Activated T-helper 17 cell treated with anti-CD3 and anti-CD28 coated beads, Interleukin-2, amount 50 U/mL, for 72 hours (primary cell): ENCODE measurements at regions not wholly inside any gene's neighbourhood (a gene's known extent, or its start where the extent isn't known, plus 50 kb on each side); places are given as distances from the start of the nearest gene placed in this dataset.

Experiments used
- ATAC-seq: fragments of 150-1000 bp; cut with Tn5 transposase; replicated peaks from 2 replicates; pipeline ENCODE4 v1.10.0; 2021; ENCODE audit warnings: mild to moderate bottlenecking, moderate library complexity
- H3K27ac Mint-ChIP-seq: one replicate; pipeline ENCODE4 v1.8.0; 2022; ENCODE audit warnings: mixed read lengths
- H3K27me3 Mint-ChIP-seq: one replicate; pipeline ENCODE4 v1.8.0; 2022; ENCODE audit warnings: mixed read lengths
- H3K36me3 Mint-ChIP-seq: one replicate; pipeline ENCODE4 v1.8.0; 2022; ENCODE audit warnings: low read depth, mild to moderate bottlenecking, mixed read lengths
- H3K4me1 Mint-ChIP-seq: one replicate; pipeline ENCODE4 v1.8.0; 2022; ENCODE audit warnings: mixed read lengths
- H3K4me3 Mint-ChIP-seq: one replicate; pipeline ENCODE4 v1.8.0; 2022; ENCODE audit warnings: mild to moderate bottlenecking, mixed read lengths
- H3K9me3 Mint-ChIP-seq: one replicate; pipeline ENCODE4 v1.8.0; 2022; ENCODE audit warnings: mixed read lengths

DNA sequence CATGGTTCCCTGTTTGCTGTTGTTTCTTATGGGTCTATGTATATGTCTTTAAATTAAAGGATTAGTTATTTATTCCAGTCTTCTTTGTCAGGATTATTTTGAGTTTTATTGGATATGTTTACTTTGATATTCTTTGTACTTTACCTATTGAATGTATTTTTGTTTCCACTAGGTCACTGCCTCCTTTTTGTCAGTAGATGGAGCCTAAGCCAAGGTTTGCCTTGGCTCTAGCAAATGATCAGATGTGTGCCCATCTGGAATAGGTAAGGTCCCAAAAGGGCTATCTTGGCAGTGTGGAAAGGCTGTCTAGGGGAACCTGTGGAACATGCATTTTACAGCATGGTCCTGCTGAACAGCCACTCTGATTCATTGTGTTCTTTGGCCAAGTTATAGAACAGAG lies 337.3 kb upstream of the GHITM start:
- Mint-ChIP-seq H3K4me1 (no peaks in the 10 kb centered on the region), H3K9me3 (peaks cover 4% of the 10 kb centered on the region), H3K4me3 (no peak overlapping the region), H3K27ac (no peak overlapping the region), H3K27me3 (no peaks in the 10 kb centered on the region), H3K36me3 (no peaks in the 10 kb centered on the region)
- ATAC-seq: no peak

DNA sequence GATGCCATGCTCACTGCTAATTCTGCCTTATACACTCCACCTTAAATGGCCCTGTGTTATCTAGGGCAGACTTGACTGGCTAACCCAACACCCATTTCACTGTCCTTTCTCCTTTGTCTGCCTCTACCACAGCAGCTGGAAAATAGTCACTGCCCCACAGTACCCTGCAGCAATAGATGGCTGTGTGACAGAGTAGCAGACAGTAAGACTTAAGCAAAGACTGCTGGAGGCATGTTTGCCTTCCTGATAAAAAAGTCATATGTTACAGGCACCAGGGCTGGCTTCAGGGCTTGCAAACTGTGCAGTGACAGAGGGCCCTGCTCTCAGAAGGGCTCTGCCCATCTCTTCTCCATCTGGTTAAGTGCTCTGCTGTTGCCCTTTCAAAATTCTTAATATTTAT lies 332.6 kb upstream of the GHITM start:
- no peaks in the 10 kb centered on the region for H3K4me1 Mint-ChIP-seq
- H3K36me3 Mint-ChIP-seq: no peaks in the 10 kb centered on the region
- no peaks in the 10 kb centered on the region for H3K27me3 Mint-ChIP-seq
- no peaks in the 10 kb centered on the region for H3K9me3 Mint-ChIP-seq
- ATAC-seq: no peak
- no peak overlapping the region for H3K4me3 Mint-ChIP-seq
- no peak overlapping the region for H3K27ac Mint-ChIP-seq

DNA sequence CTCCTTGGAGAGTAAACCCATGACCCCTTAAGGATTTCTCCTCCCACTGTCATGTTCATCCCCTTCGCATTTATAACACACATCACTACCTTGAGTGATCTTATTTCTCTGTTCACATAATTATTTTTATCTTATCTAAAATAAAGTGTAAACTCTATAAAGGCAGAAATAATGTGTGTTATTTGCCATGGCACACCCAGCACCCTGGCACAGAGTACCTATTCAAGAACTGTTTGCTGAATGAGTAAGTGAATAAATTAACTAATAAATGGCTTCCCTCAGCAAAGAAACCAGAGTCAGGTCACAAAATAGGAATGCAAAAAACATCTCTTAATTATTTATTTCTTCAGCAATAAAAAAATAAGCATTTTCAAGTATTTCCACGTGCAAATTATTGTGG lies 330.3 kb upstream of the GHITM start:
- Mint-ChIP-seq H3K9me3 (no peaks in the 10 kb centered on the region), H3K27me3 (no peaks in the 10 kb centered on the region), H3K27ac (no peak overlapping the region), H3K4me3 (no peak overlapping the region), H3K4me1 (no peaks in the 10 kb centered on the region), H3K36me3 (no peaks in the 10 kb centered on the region)
- ATAC-seq: no peak

DNA sequence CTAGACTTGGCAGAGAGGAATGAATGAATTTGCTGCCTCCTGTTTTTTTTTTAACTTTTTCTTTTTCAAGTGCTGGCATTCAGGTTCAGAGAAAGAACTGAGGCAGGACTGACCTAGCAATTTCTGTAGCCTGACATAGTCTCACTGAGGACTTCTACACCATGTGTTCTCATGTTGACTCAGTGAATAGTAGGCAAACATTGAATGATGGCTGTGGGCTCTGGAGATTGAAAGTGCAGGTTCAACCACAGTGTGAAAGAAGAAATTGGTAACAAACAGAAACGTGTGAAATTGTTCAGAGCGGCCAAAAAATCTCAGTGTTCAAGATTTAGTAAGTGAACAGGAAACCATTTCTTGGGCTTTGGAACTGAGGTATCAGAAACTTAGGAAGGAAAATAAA lies 322.4 kb upstream of the GHITM start:
- peaks cover 14% of the 10 kb centered on the region for H3K27me3 Mint-ChIP-seq
- ATAC-seq: no peak

DNA sequence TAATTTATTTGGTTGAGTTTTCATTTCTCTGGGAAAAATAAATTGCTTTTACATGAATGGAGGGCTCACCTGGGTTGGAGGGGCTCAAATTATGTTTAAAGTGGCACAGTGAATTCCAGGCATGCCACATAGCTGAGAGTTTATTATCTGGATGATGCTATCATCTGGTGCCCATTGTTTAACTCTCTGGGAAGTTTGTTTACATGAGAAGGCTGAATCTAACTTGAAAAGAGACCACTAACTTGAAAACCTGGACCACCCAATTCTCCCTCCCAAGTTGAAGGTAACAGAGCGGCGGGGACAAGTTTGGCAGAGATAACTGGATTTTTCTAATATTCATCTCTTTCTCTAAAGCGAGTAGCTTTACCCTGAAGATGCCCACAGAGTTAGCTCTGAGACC lies 321.5 kb upstream of the GHITM start:
- Mint-ChIP-seq H3K27ac (no peak overlapping the region), H3K9me3 (no peaks in the 10 kb centered on the region), H3K4me1 (no peaks in the 10 kb centered on the region), H3K4me3 (no peak overlapping the region), H3K36me3 (no peaks in the 10 kb centered on the region), H3K27me3 (peaks cover 14% of the 10 kb centered on the region)
- no peak for ATAC-seq

More for the DNA sequence above, 322.4 kb upstream of the GHITM start:
- H3K4me3 Mint-ChIP-seq: no peak overlapping the region
- no peaks in the 10 kb centered on the region for H3K36me3 Mint-ChIP-seq
- H3K9me3 Mint-ChIP-seq: no peaks in the 10 kb centered on the region
- H3K4me1 Mint-ChIP-seq: no peaks in the 10 kb centered on the region
- no peak overlapping the region for H3K27ac Mint-ChIP-seq

DNA sequence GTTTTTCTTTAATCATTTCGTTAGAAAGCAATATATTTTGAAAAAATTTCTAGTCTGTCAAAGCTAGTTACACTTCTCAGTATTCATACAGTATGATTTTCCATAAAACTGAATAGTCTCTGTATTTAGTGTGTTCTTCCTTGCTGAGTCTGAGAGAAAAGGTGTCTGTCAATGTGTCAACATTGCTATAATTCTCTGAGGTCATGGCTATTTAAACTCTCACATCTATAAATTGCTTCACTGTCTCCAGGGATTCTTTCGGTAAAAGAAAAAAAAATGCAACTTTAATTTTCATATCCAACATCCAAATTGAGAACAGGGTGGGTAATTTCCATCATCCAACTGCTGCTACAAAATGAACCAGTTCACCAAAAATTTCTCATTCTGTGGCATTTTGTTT lies 319.7 kb upstream of the GHITM start:
- Mint-ChIP-seq H3K9me3 (no peaks in the 10 kb centered on the region), H3K27ac (no peak overlapping the region), H3K4me3 (no peak overlapping the region), H3K36me3 (no peaks in the 10 kb centered on the region), H3K27me3 (peaks cover 14% of the 10 kb centered on the region), H3K4me1 (no peaks in the 10 kb centered on the region)
- ATAC-seq: no peak

DNA sequence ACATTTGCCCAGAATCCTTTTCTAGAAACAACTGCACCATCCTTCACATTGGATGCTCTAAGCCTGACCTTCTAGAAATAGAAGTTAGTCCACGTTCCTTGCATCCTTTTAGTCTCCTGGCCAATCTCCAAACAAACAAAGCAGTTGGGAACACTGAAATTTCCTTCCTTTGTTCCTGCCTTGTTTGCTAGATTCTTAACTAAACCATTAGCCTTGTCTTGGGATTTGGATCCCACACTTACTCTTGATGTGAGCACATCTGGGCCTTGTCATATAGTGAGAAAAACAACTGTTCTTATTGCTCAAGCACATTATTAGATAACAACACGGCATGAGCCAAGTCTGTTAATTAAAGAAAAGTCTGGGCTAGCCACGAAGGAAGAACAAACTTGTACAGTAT lies 319.3 kb upstream of the GHITM start:
- no peak overlapping the region for H3K4me3 Mint-ChIP-seq
- no peaks in the 10 kb centered on the region for H3K36me3 Mint-ChIP-seq
- peaks cover 14% of the 10 kb centered on the region for H3K27me3 Mint-ChIP-seq
- ATAC-seq: no peak
- no peaks in the 10 kb centered on the region for H3K9me3 Mint-ChIP-seq
- H3K27ac Mint-ChIP-seq: no peak overlapping the region
- H3K4me1 Mint-ChIP-seq: no peaks in the 10 kb centered on the region

DNA sequence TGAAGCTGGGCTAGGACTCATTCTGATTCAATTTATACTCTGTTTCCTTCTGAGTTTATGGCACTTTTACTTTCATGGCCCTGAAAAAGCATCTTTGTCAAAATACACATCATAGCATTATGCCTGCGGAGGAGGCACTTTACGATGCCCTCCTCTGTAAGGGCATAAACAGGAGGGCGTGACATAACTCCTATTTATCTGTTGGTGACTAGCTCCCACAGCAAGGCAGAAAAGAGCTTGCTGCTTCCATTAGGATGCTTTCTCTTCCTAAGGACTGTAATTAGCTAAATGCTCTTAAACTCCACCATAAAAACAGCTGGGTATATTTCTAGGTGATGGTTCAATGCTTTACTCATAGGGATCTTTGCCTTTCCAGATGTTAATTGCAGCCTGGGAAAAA lies 315.2 kb upstream of the GHITM start:
- Mint-ChIP-seq H3K4me3 (no peak overlapping the region), H3K4me1 (no peaks in the 10 kb centered on the region), H3K27me3 (peaks cover 5% of the 10 kb centered on the region), H3K27ac (no peak overlapping the region), H3K36me3 (no peaks in the 10 kb centered on the region), H3K9me3 (peaks cover 4% of the 10 kb centered on the region)
- ATAC-seq: no peak

DNA sequence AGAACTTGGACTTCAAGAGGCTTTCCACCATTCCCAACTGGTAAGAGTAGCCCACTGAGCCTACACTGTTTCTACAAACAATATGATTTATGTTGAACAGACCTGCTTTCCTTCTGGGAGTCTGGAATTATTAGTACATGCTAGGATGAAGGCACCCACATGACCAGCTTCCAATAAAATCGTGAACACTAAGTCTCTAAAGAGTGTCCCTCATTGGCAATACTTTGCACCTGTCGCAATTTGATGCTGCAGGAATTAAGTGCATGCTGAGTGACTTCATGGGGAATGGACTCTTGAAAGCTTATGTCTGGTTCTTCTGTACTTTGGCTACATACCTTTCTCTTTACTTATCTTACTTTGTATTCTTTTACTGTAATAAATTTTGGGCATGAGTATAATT lies 305.2 kb upstream of the GHITM start:
- H3K4me1 Mint-ChIP-seq: no peaks in the 10 kb centered on the region
- no peak for ATAC-seq
- H3K27me3 Mint-ChIP-seq: no peaks in the 10 kb centered on the region
- H3K27ac Mint-ChIP-seq: no peak overlapping the region
- no peak overlapping the region for H3K4me3 Mint-ChIP-seq
- no peaks in the 10 kb centered on the region for H3K9me3 Mint-ChIP-seq
- H3K36me3 Mint-ChIP-seq: no peaks in the 10 kb centered on the region

DNA sequence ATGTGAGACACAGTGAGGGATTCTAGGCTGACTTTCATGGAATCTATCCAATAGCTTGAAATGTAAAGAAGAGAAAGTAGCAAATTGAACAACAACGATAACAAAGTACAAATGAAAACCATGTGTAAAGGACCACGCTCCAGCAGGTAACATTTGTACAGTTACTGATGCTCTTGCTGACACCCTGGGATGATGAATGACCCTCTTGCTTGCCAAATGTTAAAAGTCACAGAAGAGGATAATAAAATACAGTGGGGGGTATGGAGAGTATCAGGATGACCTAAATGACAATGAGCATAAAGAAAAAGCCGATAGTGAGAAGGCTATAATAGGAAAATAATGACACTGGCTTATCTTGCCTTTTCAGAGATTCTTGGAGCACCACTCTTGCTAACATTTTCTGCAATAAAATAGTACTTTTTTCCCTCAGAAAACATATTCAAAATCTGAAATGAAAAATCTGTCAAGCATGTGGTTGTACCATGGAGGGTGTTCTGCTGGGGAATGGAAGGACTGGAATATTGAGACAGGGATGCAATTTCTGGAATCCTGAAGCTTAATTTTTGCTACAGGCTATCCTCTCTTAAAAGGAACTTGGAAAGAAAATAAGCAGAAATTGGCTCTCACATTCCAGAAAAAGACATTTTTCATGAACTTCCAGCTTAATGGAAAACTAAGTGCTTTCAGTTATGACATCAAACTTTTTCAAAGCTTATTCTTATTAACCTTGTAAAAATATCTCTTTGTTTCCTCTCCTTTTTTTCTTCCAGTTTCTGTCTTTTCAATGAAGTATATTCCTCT lies 303.2 kb upstream of the GHITM start:
- H3K27ac Mint-ChIP-seq: no peak overlapping the region
- no peaks in the 10 kb centered on the region for H3K36me3 Mint-ChIP-seq
- no peak overlapping the region for H3K4me3 Mint-ChIP-seq
- H3K4me1 Mint-ChIP-seq: no peaks in the 10 kb centered on the region
- ATAC-seq: no peak
- no peaks in the 10 kb centered on the region for H3K9me3 Mint-ChIP-seq
- H3K27me3 Mint-ChIP-seq: no peaks in the 10 kb centered on the region

DNA sequence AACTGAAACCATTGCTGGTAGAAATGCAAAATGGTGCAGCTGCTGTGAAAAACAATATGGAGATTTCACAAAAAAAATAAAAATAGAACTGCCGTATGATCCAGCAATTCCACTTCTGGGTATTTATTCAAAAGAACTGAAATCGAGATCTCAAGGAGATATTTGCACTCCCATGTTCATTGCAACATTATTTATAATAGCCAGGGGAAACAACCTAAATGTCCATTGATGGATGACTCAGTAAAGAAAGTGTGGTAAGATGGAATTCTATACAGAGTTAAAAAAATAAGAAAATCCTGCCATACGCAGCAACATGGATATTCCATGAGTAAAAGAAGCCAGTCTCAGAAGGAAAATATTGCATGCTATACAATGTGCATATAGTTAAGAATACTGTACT lies 290.6 kb upstream of the GHITM start:
- Mint-ChIP-seq H3K27me3 (no peaks in the 10 kb centered on the region), H3K4me3 (no peak overlapping the region), H3K9me3 (no peaks in the 10 kb centered on the region), H3K4me1 (no peaks in the 10 kb centered on the region), H3K27ac (no peak overlapping the region), H3K36me3 (no peaks in the 10 kb centered on the region)
- ATAC-seq: no peak

DNA sequence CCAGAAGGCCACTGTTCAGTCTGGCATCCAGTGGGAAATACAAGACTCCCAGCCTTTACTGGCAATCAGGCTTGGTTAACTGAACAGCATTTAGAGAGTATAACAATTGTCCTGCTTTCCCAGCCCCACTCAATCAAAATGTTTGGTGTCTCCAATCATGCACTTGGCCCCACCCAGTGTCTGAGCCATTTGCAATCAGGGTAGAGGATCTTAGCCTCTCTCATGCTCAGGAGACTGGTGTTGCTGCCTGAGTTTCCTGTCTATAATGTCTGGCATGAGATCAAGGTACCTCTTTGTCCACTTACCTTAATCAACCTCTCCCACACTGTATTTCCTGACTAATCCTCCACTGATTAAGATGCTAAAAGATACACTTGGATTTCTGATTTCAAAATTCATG lies 290.2 kb upstream of the GHITM start:
- no peaks in the 10 kb centered on the region for H3K4me1 Mint-ChIP-seq
- no peak for ATAC-seq
- H3K9me3 Mint-ChIP-seq: no peaks in the 10 kb centered on the region
- no peaks in the 10 kb centered on the region for H3K36me3 Mint-ChIP-seq
- no peak overlapping the region for H3K27ac Mint-ChIP-seq
- H3K4me3 Mint-ChIP-seq: no peak overlapping the region
- H3K27me3 Mint-ChIP-seq: no peaks in the 10 kb centered on the region

DNA sequence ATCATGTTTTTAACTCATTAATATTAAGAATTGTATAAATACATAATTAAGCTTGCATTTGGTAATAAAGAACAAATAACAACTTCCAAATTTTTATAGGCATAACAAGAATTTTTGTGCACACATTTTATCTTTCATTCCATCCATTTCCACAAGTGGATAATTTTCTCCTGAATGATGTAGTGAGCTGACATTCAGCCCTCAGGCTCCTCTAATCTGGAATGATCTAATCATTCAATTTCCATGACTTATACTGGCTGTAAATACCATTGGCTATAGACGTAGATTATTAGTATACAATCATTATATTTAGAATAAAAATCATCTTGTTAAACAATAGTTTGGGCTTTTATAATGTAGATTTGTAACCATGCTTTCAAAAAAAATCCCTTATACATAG lies 287.2 kb upstream of the GHITM start:
- Mint-ChIP-seq H3K27ac (no peak overlapping the region), H3K27me3 (no peaks in the 10 kb centered on the region), H3K9me3 (no peaks in the 10 kb centered on the region), H3K36me3 (no peaks in the 10 kb centered on the region), H3K4me1 (no peaks in the 10 kb centered on the region), H3K4me3 (no peak overlapping the region)
- ATAC-seq: no peak

DNA sequence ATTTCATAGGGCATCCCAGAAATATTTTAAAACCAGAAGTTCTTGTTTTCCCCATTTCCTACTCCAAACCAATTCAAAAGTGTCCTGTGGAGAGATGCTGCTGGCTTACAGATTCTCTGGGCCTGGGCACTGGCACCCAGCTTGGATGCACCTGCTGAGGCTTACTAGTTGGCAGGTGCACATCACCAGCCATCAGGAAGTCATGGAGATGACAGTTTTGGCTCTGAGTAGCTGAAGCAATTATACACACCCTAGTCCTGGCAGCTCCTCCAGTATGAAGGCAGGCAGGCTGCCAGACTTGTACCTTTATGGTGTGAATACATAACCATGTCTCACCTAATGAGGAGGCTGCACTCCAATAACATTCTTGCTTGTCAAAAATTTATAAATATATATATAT lies 276.6 kb upstream of the GHITM start:
- Mint-ChIP-seq H3K9me3 (peaks cover 6% of the 10 kb centered on the region), H3K27ac (no peak overlapping the region)
- no peak for ATAC-seq

DNA sequence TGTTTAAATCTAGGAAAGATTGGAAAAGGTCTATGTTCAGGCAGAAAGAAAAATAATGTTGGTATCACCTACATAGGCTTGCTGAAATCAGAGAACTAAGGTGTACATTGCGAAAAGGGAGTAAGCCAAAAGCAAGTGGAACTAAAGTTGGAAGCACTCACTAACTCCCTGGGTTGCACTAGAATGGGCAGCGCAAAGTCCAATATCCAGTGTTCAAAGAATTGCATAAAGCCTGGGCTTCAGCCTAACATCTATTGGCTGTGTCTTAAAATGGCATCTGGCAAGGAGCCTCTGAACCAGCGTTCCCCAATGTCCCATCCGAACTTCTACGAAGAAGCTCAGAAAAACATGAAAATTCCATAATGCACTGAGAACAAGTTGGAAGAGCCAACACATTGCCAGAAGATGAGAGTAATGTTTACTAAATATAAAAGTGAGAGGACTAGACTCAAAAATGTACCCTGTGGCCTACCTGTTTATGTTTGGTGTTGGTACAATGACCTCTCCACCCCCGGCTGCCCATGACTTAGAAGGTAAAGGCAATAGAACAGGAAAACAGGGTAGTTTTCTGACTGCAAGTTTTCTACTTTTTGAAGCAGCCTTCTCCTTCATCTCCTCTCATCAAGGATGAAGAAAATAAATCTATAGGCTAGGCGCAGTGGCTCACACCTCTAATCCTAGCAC lies 275.9 kb upstream of the GHITM start:
- Mint-ChIP-seq H3K27ac (no peak overlapping the region), H3K36me3 (no peaks in the 10 kb centered on the region), H3K9me3 (peaks cover 6% of the 10 kb centered on the region), H3K4me1 (no peaks in the 10 kb centered on the region), H3K4me3 (no peak overlapping the region), H3K27me3 (peaks cover 14% of the 10 kb centered on the region)
- ATAC-seq: no peak

More for the DNA sequence above, 276.6 kb upstream of the GHITM start:
- Mint-ChIP-seq H3K27me3 (peaks cover 14% of the 10 kb centered on the region), H3K4me1 (no peaks in the 10 kb centered on the region), H3K4me3 (no peak overlapping the region), H3K36me3 (no peaks in the 10 kb centered on the region)
